ENCODE measurements at regions not wholly inside any gene's neighbourhood (a gene's known extent, or its start where the extent isn't known, plus 50 kb on each side); places are given as distances from the start of the nearest gene placed in this dataset.

- Histone ChIP-seq H3K9me2 (ENCODE audit: insufficient read depth) (no peaks in the 10 kb centered on the region), H3K9me3 (ENCODE audit: low read depth) (no peaks in the 10 kb centered on the region), H3K4me2 (ENCODE audit: unreplicated experiment) (no peak overlapping the region), H4K20me1 (ENCODE audit: insufficient read depth) (no peaks in the 10 kb centered on the region), H3K79me2 (ENCODE audit: insufficient read depth) (no peaks in the 10 kb centered on the region), H3K27me3 (replicated peaks; ENCODE audit: insufficient read depth) (no peaks in the 10 kb centered on the region), H3F3A (ENCODE audit: insufficient read depth) (peaks cover 7% of the 10 kb centered on the region; the same call in 1 of the 2 replicates), H3K36me3 (ENCODE audit: low read depth) (no peaks in the 10 kb centered on the region), H3K9ac (no peak overlapping the region), H2AFZ (no peak overlapping the region), H3K4me3 (no peak overlapping the region), H3K4me1 (ENCODE audit: insufficient read depth) (peaks cover 21% of the 10 kb centered on the region), H3K27ac (no peak overlapping the region)
- TF ChIP-seq EZH2 (IDR thresholded peaks at IDR 0.05; ENCODE audit: insufficient read depth, poor library complexity, severe bottlenecking) (no peak), EZH2phosphoT487 (IDR thresholded peaks at IDR 0.05; ENCODE audit: insufficient read depth, low read depth) (no peak)
- in situ Hi-C loops (cut with MboI), result no loop called here
- DNase-seq, result no peak
Measured at GRCh38 chr12:76628745-76629144, 69.2 kb upstream of the OSBPL8 start.

DNA sequence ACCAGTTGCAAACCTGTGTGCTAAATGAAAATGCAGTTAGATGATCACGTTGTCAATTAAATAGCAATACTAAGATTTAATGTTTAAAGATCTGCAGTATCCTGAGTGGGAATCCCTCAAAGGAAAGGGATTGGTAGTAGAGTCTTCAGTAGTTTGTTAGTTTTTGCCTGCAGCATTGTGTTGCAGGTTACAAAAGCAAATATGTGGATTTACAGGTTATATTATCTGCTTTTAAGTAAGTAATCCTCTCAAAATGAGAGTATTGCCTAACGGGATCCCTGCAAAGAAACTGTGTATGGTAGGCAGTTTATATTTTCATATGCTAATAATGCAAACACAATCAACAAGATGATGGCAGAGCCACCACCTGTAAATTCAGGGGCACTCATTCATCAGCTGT is 72.2 kb upstream of the OSBPL8 start:
- no peak for DNase-seq
- H3F3A ChIP-seq (ENCODE audit: insufficient read depth), result peaks cover 4% of the 10 kb centered on the region; the same call in 1 of the 2 replicates
- no peaks in the 10 kb centered on the region for H4K20me1 ChIP-seq (ENCODE audit: insufficient read depth)
- H3K9me2 ChIP-seq (ENCODE audit: insufficient read depth), result no peaks in the 10 kb centered on the region
- H3K4me3 ChIP-seq, result no peak overlapping the region
- H3K4me1 ChIP-seq (ENCODE audit: insufficient read depth), result peaks cover 12% of the 10 kb centered on the region; the same call in 1 of the 2 replicates
- no peak for TF ChIP-seq EZH2phosphoT487 (IDR thresholded peaks at IDR 0.05; ENCODE audit: insufficient read depth, low read depth)
- WGBS, 2 experiments (ENCODE audit: low coverage in 1 of 2, low lambda C conversion rate in 2 of 2, missing lambda C conversion rate in 2 of 2), result 70% methylated on average over 2 of the region's 2 CpGs
- H2AFZ ChIP-seq, result no peak overlapping the region
- no peak overlapping the region for H3K27ac ChIP-seq
- no peak overlapping the region for H3K9ac ChIP-seq
- in situ Hi-C loops (cut with MboI), result no loop called here
- H3K36me3 ChIP-seq (ENCODE audit: low read depth), result no peaks in the 10 kb centered on the region
- H3K27me3 ChIP-seq (replicated peaks; ENCODE audit: insufficient read depth), result no peaks in the 10 kb centered on the region
- no peak overlapping the region for H3K4me2 ChIP-seq (ENCODE audit: unreplicated experiment)
- no peaks in the 10 kb centered on the region for H3K79me2 ChIP-seq (ENCODE audit: insufficient read depth)
- no peaks in the 10 kb centered on the region for H3K9me3 ChIP-seq (ENCODE audit: low read depth)

- Histone ChIP-seq H3K9ac (no peak overlapping the region), H3K4me2 (ENCODE audit: unreplicated experiment) (no peak overlapping the region), H3K27me3 (replicated peaks; ENCODE audit: insufficient read depth) (no peaks in the 10 kb centered on the region), H4K20me1 (ENCODE audit: insufficient read depth) (no peaks in the 10 kb centered on the region), H3K9me3 (ENCODE audit: low read depth) (no peaks in the 10 kb centered on the region), H3K79me2 (ENCODE audit: insufficient read depth) (no peaks in the 10 kb centered on the region), H2AFZ (no peak overlapping the region), H3K9me2 (ENCODE audit: insufficient read depth) (no peaks in the 10 kb centered on the region), H3K4me3 (no peak overlapping the region), H3K36me3 (ENCODE audit: low read depth) (no peaks in the 10 kb centered on the region), H3K4me1 (ENCODE audit: insufficient read depth) (peaks cover 10% of the 10 kb centered on the region), H3F3A (ENCODE audit: insufficient read depth) (no peaks in the 10 kb centered on the region), H3K27ac (no peak overlapping the region)
- TF ChIP-seq EZH2 (IDR thresholded peaks at IDR 0.05; ENCODE audit: insufficient read depth, poor library complexity, severe bottlenecking) (no peak), EZH2phosphoT487 (IDR thresholded peaks at IDR 0.05; ENCODE audit: insufficient read depth, low read depth) (no peak)
- DNase-seq, result no peak
- in situ Hi-C loops (cut with MboI), result no loop called here
Measured at GRCh38 chr12:76633415-76633814, 73.8 kb upstream of the OSBPL8 start.

- no peak overlapping the region for H3K27ac ChIP-seq
- in situ Hi-C loops (cut with MboI), result no loop called here
- TF ChIP-seq EZH2phosphoT487 (IDR thresholded peaks at IDR 0.05; ENCODE audit: insufficient read depth, low read depth), result no peak
- TF ChIP-seq EZH2 (IDR thresholded peaks at IDR 0.05; ENCODE audit: insufficient read depth, poor library complexity, severe bottlenecking), result no peak
Measured at GRCh38 chr12:76634133-76634532, 74.6 kb upstream of the OSBPL8 start.

DNA sequence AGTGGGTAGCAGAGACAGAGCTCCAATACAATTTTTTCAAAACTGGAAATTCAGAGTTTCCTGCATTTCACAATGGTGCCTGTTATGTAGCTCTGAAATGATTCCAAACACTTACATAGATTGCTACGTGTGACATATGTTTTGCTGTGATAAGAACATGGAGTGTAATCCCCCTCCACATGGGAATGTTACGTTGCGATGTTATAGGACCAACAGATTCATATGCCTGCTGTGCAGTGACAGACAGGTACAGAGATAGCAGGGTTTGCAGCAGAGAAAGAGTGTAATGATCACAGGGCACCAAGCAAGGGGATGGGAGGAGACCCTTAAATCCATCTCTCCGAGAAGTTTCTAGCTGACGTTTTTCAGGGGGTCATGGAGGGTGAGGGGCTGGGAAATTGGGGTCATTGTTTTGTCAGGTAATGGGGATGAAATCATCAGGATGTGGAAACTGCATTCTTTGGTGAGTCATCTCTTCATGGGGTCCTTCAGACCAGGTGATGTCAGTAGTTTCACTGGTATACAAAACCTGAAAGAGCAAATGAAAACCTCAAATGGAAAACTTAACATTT is 76.6 kb upstream of the OSBPL8 start:
- Histone ChIP-seq H3K9me2 (ENCODE audit: insufficient read depth) (no peaks in the 10 kb centered on the region), H3K27me3 (replicated peaks; ENCODE audit: insufficient read depth) (no peaks in the 10 kb centered on the region), H4K20me1 (ENCODE audit: insufficient read depth) (no peaks in the 10 kb centered on the region), H3K36me3 (ENCODE audit: low read depth) (no peaks in the 10 kb centered on the region), H3K27ac (no peak overlapping the region), H3K79me2 (ENCODE audit: insufficient read depth) (no peaks in the 10 kb centered on the region), H3F3A (ENCODE audit: insufficient read depth) (no peaks in the 10 kb centered on the region), H3K9ac (no peak overlapping the region), H3K4me2 (ENCODE audit: unreplicated experiment) (no peak overlapping the region), H3K9me3 (ENCODE audit: low read depth) (no peaks in the 10 kb centered on the region), H2AFZ (no peak overlapping the region), H3K4me3 (no peak overlapping the region), H3K4me1 (ENCODE audit: insufficient read depth) (peaks cover 10% of the 10 kb centered on the region)
- TF ChIP-seq EZH2 (IDR thresholded peaks at IDR 0.05; ENCODE audit: insufficient read depth, poor library complexity, severe bottlenecking) (no peak), EZH2phosphoT487 (IDR thresholded peaks at IDR 0.05; ENCODE audit: insufficient read depth, low read depth) (no peak)
- in situ Hi-C loops (cut with MboI), result no loop called here
- WGBS, 2 experiments (ENCODE audit: low coverage in 1 of 2, low lambda C conversion rate in 2 of 2, missing lambda C conversion rate in 2 of 2), result 77 to 81% methylated on average over 5 of the region's 5 CpGs
- no peak for DNase-seq

More at GRCh38 chr12:76634133-76634532, 74.6 kb upstream of the OSBPL8 start:
- Histone ChIP-seq H3K4me1 (ENCODE audit: insufficient read depth) (peaks cover 10% of the 10 kb centered on the region), H4K20me1 (ENCODE audit: insufficient read depth) (no peaks in the 10 kb centered on the region), H3K4me3 (no peak overlapping the region), H3K9me2 (ENCODE audit: insufficient read depth) (no peaks in the 10 kb centered on the region), H3K4me2 (ENCODE audit: unreplicated experiment) (no peak overlapping the region), H3K9ac (no peak overlapping the region), H3K36me3 (ENCODE audit: low read depth) (no peaks in the 10 kb centered on the region), H3K79me2 (ENCODE audit: insufficient read depth) (no peaks in the 10 kb centered on the region), H3K9me3 (ENCODE audit: low read depth) (no peaks in the 10 kb centered on the region), H3K27me3 (replicated peaks; ENCODE audit: insufficient read depth) (no peaks in the 10 kb centered on the region), H2AFZ (no peak overlapping the region), H3F3A (ENCODE audit: insufficient read depth) (no peaks in the 10 kb centered on the region)
- WGBS, 2 experiments (ENCODE audit: low coverage in 1 of 2, low lambda C conversion rate in 2 of 2, missing lambda C conversion rate in 2 of 2), result 94 to 98% methylated on average over 4 of the region's 4 CpGs
- no peak for DNase-seq
